ENCODE measurements at regions not wholly inside any gene's neighbourhood (a gene's known extent, or its start where the extent isn't known, plus 50 kb on each side); places are given as distances from the start of the nearest gene placed in this dataset.
"Not testable (repeated sequence)": the region's sequence is repeated elsewhere in the genome, so short reads cannot be mapped to it uniquely, and the experiment has no call there.

DNA sequence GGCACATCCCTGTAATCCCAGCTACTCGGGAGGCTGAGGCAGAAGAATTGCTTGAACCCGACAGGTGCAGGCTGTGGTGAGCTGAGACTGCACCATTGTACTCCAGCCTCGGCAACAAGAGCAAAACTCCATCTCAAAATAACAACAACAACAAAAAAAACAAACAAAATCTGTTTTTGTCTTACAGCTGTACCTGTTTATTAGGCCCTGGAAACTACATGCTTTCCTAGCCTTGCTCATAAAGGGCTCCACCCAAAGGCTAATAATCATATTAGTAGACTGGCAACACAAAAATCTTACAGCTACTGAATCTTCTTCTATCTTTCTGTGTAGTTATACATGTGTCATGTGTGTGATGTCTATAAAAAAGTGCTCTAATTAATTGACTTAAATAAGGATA lies 503.9 kb upstream of the EYS start:
- DNase-seq: no peak

DNA sequence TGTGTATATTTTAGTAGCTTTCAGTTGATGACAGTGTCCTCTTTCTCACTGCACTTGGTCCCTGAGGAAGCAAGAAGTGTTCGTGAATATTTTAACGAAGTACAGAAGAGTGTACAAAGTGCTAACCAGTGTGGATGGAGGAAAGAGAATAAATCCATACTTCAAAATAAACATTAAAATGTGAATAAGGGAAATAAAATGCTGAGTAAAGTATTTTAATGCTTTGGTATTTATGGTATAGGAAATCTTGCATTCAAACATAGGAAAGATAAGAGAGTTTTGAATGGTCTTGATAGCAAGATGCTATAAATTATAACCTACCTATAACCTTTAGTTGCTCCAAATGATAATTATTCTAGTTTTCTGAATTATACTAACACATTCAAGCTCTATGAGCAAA lies 493.4 kb upstream of the EYS start:
- no peak for DNase-seq

GRCh38 chr6:66199171-66199570 lies 492.1 kb upstream of the EYS start:
- DNase-seq: no peak

DNA sequence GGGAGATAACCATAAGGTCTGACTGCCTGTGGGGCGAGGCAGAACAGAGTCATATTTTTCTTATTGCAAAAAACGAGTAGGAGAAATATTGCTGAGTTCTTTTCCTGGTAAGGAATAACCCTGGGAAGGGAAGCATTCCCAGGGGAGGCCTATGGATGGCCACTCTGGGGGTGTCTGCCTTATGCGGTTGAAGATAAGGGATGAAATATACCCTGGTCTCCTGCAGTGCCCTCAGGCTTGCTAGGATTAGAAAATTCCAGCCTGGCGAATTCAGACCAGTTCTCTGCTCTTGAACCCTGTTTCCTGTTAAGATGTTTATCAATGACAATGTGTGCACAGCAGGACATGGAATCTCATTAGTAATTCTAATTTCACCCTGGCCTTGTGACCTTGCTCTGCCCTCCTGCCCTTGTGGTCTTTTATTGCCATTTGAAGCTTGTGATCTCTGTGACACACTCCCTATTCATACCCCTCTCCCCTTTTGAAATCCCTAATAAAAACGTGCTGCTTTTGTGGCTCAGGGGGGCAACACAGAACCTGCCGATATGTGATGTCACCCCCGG lies 491.1 kb upstream of the EYS start:
- DNase-seq: no peak

GRCh38 chr6:66190858-66191257 lies 483.8 kb upstream of the EYS start:
- DNase-seq: no peak

DNA sequence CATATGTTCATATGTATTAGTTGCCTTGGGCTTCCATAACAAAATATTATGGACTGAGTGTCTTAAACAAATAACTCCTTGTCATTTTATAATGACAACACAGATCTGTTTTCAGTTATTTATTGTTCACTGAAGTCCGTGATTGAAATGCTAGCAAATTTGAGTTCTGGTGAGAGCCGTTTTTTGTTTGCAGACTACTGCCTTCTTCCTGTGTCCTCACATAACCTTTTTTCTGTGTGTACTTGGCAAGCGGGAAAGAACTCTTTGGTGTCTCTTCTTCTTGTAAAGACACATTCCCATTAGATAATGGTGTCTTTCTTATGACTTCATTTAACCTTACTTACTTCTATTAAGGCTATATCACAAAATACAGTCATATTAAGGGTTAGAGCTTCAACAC lies 482.9 kb upstream of the EYS start:
- no peak for DNase-seq

GRCh38 chr6:66186756-66187155 lies 479.7 kb upstream of the EYS start:
- DNase-seq: no peak

GRCh38 chr6:66184091-66184490 lies 477.1 kb upstream of the EYS start:
- no peak for DNase-seq

DNA sequence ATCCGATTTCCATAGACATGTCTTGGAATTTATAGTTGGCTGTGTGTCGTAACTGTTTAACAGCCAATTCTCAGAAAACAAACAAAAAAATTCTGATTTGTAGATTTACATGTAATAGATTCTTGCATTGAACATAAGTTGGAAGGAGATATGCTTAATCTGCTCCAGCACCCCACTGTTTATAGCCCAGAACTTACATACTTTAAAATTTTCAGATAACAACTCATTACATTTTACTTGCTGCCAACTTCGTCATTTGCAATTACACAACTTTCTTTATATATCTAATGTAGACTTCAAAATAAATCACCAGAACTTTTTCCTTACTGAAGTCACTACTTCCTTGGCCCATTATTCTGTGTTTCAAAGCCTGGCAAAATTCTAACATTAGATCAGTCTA lies 472.3 kb upstream of the EYS start:
- no peak for DNase-seq

DNA sequence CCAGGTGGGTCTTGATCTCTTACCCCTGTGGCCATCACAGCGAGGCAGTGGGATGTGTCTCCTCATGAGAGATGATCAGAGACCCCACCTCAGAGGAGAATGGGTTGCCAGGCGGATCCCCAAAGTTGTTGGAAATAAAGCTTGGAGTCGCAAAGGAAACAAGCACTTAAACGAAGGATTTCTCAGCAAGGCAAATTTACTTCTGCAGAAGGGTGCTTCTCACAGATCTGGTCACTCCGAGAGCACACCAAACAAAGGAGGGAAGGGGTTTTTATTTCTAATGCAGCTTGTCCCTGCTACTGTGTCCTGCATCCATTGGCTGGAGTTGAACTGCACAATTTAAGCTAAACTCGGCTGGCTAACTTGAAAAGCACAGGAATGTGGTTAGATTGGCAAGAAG lies 466.6 kb upstream of the EYS start:
- DNase-seq: no peak

- DNase-seq: not testable (repeated sequence)
Measured at GRCh38 chr6:66166713-66167112, 459.7 kb upstream of the EYS start.

DNA sequence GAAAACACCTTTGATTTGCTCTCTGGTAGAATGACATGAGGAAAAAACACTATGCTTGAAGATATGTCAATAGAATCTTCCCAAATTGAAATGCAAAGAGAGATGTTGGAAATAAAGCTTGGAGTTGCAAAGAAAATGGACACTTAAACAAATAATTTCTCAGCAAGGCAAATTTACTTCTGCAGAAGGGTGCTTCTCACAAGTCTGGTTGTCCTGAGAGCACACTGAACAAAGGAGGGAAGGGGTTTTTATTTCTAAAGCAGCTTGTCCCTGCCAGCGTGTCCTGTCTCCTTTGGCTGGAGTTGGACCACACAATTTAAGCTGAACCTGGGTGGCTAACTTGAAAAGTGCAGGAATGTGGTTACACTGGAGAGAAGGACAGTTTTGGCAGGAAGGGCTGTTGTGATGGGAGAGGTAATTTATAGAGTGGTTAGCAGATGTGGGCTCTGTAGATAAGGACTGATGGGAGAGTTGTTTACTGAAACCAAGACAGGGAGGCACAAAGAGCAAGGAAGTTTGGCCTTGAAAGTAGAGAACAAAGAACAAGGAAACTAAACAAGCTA lies 454.6 kb upstream of the EYS start:
- DNase-seq: no peak

DNA sequence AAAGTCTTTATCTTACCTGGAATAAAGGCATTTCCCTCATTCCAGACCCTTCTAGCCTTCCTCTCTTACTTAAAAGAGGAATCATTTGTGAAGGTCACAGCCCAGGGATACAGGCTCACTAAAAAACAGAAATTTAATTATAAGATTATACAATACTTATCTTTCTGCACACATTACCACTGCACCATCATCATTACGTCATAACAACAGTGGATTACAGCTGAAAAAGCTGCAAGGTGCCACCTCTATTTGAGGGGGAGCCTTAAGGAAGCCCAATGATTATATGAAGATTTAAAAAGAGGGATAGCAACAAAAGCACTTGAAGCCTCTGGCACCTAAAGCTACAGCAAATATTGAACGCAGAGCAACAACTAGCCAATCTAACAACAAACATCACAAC lies 452.9 kb upstream of the EYS start:
- no peak for DNase-seq

GRCh38 chr6:66153247-66153646 lies 446.2 kb upstream of the EYS start:
- DNase-seq: no peak

- no peak for DNase-seq
Measured at GRCh38 chr6:66149132-66149531, 442.1 kb upstream of the EYS start.

DNA sequence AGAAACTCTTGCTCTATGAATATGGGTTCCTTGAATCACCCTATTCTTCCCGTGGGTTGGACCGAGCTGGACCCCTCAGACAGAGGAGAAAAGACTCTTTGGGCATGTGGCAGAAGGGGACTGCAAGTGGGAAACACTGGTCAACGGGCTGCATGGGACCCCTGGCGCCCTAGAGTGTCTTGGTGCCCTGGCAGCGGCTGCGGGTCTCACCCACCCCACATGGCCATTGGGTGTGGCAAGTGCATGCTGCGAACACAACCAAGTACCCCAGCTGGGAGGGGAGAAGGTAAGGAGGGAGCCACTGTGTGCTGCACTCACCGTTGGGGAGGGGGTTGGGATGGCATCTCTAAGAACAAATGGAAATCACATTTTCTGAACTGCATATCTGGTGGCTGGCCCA lies 438.8 kb upstream of the EYS start:
- DNase-seq: no peak

- DNase-seq: no peak
Measured at GRCh38 chr6:66134021-66134420, 427.0 kb upstream of the EYS start.

DNA sequence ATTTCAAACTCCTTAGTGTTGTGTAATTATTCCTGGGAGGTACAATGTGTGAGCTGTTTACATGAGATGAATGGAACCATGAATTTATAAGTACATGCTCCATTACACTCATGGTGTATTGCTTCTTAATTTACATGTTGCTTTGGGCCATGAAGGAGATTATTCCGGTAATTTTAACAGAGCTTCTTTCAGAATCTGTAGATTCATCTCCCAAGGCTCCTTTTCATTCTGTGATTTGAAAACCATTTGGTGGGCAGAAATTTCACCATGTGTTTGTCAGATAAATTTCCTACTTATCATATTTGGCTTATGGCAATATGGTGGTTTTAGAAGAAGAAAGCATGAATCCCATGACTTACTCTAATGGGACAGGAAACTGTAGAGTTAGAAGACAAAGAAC lies 421.6 kb upstream of the EYS start:
- no peak for DNase-seq

- no peak for DNase-seq
Measured at GRCh38 chr6:66128243-66128642, 421.2 kb upstream of the EYS start.

- no peak for DNase-seq
Measured at GRCh38 chr6:66127061-66127460, 420.0 kb upstream of the EYS start.

DNA sequence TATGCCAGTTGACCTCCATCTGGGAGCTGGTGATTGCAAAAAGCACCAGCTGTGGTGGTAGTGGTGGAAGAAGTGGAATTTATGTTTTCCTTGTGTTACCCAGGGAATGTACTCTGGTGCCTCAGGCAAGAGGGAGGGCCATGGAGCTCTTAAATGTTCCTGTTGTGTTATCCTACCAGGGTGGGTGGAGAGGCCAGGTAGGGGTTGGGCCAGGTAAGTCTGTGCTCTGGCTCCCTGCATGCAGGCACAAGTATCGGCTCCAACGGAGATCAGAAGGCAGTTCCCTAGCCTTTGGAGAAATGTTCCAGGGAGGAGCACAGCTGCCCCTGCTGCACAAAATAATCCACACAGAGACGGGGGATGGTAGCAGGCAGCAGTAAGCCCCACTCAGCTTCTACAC lies 419.3 kb upstream of the EYS start:
- DNase-seq: no peak

- DNase-seq: no peak
Measured at GRCh38 chr6:66103954-66104353, 396.9 kb upstream of the EYS start.

DNA sequence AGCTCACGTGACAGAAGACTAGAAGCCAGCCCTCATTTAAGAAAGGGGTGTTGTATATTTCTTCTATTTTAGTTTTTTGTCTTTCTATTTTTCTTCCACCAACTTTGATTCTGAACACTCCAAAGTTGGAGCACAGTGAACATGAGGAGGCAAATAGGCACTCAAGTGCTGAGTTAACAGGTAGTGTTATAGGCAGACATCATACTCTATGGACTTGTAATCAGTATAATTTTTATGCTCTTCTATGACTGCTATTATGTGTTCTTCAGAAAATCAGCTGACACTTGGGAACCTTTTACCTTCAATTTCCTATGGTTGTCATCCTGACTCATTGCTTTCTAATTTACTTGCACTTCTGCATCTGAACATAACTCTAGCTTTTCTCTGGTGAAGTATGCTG lies 396.3 kb upstream of the EYS start:
- no peak for DNase-seq

DNA sequence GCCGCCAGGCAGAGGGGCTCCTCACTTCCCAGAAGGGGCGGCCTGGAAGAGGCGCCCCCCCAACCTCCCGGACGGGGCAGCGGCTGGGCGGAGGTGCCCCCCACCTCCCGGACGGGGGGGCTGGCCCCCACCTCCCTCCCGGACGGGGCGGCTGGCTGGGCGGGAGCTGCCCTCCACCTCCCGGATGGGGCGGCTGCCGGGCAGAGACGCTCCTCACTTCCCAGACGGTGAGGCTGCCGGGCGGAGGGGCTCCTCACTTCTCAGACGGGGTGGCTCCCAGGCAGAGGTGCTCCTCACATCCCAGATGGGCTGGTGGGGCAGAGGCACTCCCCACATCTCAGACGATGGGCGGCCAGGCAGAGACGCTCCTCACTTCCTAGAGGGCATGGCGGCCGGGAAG lies 389.7 kb upstream of the EYS start:
- no peak for DNase-seq

GRCh38 chr6:66094615-66095014 lies 387.6 kb upstream of the EYS start:
- DNase-seq: no peak
